GM19240 (cell line): ENCODE measurements at regions not wholly inside any gene's neighbourhood (a gene's known extent, or its start where the extent isn't known, plus 50 kb on each side); places are given as distances from the start of the nearest gene placed in this dataset.
"Not testable (repeated sequence)": the region's sequence is repeated elsewhere in the genome, so short reads cannot be mapped to it uniquely, and the experiment has no call there.

ENCODE experiments used
- DNase-seq: peaks from one replicate; pipeline ENCODE4 v3.0.0; 2011; ENCODE audit warnings: low spot score; ENCODE audit not compliant: insufficient read length

DNA sequence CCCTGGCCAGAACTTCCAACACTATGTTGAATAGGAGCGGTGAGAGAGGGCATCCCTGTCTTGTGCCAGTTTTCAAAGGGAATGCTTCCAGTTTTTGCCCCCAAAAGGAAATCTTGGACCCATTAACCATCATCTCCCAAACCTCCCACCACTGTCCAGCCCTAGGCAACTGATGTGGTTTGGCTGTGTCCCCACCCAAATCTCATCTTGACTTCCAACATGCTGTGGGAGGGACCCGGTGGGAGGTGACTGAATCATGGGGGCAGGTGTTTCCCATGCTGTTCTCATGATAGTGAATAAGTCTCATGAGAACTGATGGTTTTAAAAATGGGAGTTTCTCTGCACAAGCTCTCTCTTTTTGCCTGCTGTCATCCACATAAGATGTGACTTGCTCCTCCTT, 119.1 kb upstream of the RMDN2 start:
- not testable (repeated sequence) for DNase-seq

DNA sequence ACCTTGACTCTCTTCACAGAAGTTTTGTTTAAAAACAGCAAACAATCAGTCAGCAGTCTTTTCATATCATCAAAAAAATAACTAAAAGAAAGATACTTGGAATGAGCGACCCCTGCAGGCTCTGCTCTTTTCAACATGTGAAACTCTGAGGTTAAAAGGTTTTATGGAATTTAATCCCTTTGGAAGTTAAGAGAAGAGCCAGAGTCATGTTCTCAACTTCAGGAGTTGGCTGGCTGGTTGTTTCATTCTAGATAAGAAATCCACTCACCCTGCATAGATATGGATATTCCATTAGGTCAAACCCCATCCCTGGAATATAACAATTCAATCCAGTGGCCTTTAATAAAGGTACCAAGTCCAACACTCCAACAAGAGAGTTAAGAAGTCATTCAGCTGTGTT, 115.6 kb upstream of the RMDN2 start:
- no peak for DNase-seq

GRCh38 chr2:37809931-37810570, 115.0 kb upstream of the RMDN2 start:
- no peak for DNase-seq

DNA sequence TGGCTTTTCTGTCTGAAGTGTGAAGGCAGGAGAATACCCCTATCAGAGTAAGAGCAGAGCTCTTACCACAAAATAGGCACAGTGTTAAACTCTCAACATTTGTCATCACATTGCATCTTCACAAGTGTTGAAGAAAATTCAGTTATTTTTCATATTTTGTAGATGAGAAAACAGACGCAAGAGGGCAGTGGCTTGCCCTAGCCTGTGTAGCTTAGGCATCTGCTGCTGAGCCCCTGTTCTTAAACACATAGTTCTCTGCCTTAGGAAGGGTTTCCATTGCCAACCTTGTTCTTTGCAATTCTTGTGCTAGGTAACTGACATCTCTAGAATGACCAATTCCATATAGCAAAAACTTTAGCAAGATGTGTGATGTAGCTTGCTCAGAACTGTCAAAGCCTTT, 112.7 kb upstream of the RMDN2 start:
- DNase-seq: no peak

DNA sequence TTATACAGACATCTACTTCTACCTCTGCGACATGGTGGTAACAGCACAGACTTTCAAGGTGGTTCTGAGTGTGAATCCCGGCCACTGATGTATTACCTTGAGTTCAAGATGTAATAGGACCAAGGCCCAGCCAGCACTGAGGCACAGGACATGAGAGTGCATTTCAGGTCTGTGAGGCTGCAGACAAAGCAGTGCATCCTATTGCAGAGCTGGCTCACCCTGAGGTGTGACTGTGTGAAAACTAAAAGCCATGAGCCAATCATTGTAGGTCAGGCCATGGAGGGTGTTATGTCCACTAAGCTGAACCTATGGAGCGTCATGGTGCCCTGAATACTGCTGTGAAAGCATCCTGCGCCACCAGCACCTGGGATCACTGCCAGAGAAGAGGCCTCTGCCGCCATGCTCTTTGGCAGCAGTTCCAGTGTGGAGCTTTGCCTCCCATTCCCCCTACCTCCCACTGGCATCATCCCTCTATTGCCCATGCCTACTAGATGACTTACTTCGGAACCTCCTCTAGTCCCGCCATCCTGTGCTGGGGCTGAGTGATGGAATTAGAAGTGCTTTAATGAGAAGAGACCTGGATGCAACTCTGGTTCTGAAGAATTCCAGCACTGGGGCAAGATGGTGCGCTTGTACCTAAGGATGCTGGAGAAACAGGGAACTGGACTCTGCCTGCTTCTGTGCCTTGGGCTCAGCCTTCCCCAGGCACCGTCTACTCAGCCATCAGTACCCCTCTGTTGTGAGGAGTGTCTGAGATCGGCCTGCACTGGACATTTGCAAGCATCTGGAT, 112.0 kb upstream of the RMDN2 start:
- DNase-seq: no peak

- DNase-seq: no peak
These were observed 109.1 kb upstream of the RMDN2 start for GRCh38 chr2:37816036-37816435.

DNA sequence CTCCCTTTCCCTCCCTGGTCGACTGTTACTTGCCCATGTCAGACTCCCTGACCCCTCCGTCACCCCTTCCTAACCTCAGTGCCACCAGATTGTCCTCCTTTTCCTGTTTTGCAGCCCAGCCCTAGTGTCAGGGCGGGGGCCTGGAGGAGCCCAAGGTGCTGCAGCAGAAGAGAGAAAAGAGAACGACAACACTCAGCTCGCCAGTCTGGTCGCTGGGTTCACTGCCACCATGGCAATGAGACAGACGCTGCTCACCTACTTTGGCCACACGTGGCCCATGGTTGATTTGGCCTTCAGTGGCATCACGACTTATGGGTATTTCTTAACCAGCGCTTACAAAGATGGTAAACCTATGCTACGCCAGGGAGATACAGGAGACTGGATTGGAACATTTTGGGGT, 108.4 kb upstream of the RMDN2 start:
- no peak for DNase-seq

GRCh38 chr2:37819186-37819585, 105.9 kb upstream of the RMDN2 start:
- DNase-seq: no peak

DNA sequence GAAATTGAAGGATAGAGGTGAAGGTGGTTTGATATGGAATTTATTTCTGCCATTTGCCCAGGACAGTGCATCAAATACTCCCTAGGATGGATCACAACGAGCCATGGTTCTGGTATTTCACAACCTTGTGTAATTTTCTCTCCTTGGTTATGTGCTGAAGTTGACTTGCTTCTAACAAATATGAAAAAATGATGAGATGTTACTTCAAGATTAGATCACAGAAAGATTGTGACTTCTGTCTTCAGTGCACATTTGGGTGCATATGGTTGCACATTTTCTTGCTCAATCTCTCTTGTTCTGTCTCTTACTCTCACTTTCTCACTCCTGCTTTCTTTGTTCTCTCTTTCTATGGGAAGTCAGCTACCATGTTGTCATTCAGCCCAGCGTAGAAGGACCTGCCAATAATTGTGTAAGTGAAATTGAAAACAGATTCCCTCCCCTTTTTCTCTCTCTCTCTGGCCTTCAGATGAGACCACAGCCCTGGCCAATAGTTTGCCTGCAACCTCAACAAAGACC, 104.6 kb upstream of the RMDN2 start:
- DNase-seq: no peak

GRCh38 chr2:37825586-37825985, 99.5 kb upstream of the RMDN2 start:
- no peak for DNase-seq

- DNase-seq: no peak
These were observed 98.5 kb upstream of the RMDN2 start for GRCh38 chr2:37826611-37827010.

GRCh38 chr2:37827455-37827854, 97.6 kb upstream of the RMDN2 start:
- DNase-seq: no peak

GRCh38 chr2:37827911-37828511, 97.1 kb upstream of the RMDN2 start:
- no peak for DNase-seq

GRCh38 chr2:37829202-37829601, 95.9 kb upstream of the RMDN2 start:
- no peak for DNase-seq

GRCh38 chr2:37829616-37830395, 95.3 kb upstream of the RMDN2 start:
- DNase-seq: no peak

DNA sequence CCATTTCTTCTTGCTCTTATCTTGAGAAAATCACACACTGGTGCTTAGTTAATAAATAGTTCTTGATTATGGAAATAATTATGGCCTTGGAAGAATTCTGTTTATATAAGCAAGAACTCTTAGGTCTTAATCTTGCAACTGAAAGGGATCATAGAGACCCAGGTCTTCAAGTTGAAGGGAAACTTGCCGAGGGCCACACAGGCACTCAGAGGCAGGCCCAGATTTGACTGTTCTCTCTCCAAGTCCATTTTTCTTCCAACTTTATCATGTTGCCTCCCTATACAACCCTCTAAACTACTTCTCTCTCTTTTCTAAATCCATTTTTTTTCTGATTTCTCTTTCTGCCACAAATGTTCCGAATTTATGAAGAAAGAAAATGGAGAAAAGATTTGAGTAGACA, 94.5 kb upstream of the RMDN2 start:
- no peak for DNase-seq

DNA sequence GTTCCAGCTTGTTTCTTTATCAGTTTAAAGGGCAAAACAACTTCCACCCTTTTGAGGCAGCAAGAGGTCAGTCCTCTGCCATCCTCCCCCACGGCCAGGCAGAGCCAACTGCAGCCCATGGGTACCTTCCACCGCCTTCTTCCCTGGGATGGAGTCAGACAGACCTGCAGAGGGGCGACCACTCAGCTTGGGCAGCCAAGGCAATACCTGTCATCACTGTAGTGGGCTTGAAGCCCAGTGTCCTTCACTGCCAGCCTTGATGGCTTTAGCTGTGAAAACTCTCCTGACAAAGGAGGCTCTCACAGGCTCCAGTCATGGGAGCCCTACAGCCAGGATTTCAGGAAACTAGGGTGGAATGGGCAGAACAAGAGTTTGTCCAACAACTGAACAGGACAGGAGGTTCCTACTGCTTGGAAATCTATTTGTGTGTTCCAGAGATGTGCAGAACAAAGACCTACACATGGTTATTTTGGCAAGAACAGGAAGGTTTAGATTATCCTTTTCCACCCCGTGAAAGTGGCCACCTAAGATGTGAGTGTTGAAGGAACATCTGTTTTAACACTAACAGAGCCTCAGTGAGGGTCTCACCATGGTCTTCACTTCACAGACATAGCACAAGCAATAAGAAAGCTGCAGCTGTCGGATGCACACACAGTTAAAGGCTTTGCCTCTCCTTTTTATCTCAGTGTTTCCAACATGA, 93.9 kb upstream of the RMDN2 start:
- DNase-seq: no peak

DNA sequence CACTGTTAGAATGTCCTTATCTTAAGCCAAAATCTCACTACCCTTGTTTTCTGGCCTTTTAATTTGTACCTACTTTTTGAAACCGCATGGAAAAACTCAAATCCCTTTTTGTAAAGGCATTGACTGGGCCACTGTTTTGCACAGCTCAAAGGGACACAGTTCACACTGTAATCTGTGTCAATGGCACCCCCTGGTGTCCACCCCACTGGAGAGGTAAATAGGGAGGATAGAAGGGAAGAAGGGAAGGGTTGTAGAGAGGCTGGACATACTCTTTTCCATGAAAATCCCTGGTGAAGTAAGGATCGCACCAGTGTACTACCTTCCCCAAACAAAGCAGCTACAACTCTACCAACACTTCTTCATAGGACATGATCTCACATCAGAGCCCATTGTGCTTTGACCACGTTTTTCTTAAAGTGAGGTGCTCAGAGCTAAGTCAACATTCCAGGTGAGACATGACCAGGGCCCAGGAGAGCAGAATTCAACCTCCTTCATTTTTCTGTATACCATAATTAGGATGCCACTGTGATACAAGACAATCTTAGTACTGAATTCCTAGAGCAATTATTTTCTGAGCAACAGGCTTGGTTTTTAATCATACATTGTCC, 92.4 kb upstream of the RMDN2 start:
- peak; percentile 59 for DNase-seq

DNA sequence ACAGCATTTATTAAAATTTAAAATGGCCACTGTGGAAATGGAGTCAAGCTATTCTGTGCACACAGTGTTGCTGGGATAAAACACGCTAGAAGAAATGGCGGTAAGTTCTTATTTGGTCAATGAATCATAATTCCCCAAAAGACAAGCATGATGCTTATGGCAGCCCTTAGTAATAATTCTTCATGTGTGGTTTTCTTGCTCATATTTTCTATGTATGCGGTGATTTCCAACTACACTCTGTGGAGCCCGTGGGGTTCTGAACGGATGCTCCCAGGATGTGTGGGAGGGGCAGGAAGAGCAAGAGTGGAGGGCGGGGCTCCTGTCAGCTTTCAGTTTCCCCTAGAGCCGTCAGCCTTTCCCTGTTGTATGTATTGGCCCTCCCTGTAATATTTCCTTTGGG, 91.7 kb upstream of the RMDN2 start:
- no peak for DNase-seq

GRCh38 chr2:37836270-37836669, 88.8 kb upstream of the RMDN2 start:
- no peak for DNase-seq

DNA sequence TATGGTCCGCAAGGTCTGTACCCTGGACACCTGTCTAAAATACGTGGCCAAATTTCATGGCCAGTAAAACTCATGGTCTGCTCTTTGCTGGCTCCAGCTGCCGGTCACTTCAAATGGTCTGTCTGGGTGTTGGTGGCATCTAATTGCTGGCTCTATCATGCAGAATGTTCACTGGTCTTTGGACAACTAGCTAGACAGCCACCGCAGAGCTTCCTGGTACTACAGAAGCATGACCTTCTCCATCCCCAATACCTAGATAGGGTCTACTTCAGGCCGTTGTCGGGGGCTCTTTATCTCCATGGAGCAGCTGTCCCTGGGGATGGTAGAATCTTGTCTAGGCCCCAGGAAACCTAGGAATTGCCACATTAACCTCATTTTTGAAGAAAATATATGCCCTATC, 88.4 kb upstream of the RMDN2 start:
- DNase-seq: no peak
